HG03457 (cell line): ENCODE measurements at regions not wholly inside any gene's neighbourhood (a gene's known extent, or its start where the extent isn't known, plus 50 kb on each side); places are given as distances from the start of the nearest gene placed in this dataset.
"Not testable (repeated sequence)": the region's sequence is repeated elsewhere in the genome, so short reads cannot be mapped to it uniquely, and the experiment has no call there.

Source experiments
- ATAC-seq: cut with Tn5 transposase; IDR thresholded peaks from one replicate; pipeline ENCODE4 v1.9.1; 2021; ENCODE audit warnings: moderate number of reproducible peaks; ENCODE audit not compliant: unreplicated experiment

GRCh38 chr16:26765087-26765486 lies 301.6 kb upstream of the C16orf82 start:
- ATAC-seq: peak; percentile 69

GRCh38 chr16:26768385-26769010 lies 298.2 kb upstream of the C16orf82 start:
- no peak for ATAC-seq

GRCh38 chr16:26770547-26770946 lies 296.2 kb upstream of the C16orf82 start:
- no peak for ATAC-seq

- ATAC-seq: no peak
Observed at GRCh38 chr16:26772503-26772902, 294.2 kb upstream of the C16orf82 start.

- ATAC-seq: no peak
Observed at GRCh38 chr16:26777821-26778220, 288.9 kb upstream of the C16orf82 start.

GRCh38 chr16:26787924-26788323 lies 278.8 kb upstream of the C16orf82 start:
- ATAC-seq: no peak

GRCh38 chr16:26791169-26791568 lies 275.6 kb upstream of the C16orf82 start:
- ATAC-seq: no peak

GRCh38 chr16:26795184-26795583 lies 271.5 kb upstream of the C16orf82 start:
- ATAC-seq: no peak

- ATAC-seq: no peak
Observed at GRCh38 chr16:26801628-26802027, 265.1 kb upstream of the C16orf82 start.

GRCh38 chr16:26802440-26802839 lies 264.3 kb upstream of the C16orf82 start:
- no peak for ATAC-seq

GRCh38 chr16:26802965-26803364 lies 263.8 kb upstream of the C16orf82 start:
- no peak for ATAC-seq

GRCh38 chr16:26806657-26807056 lies 260.1 kb upstream of the C16orf82 start:
- no peak for ATAC-seq

- no peak for ATAC-seq
Observed at GRCh38 chr16:26809461-26809860, 257.3 kb upstream of the C16orf82 start.

- ATAC-seq: no peak
Observed at GRCh38 chr16:26816266-26816665, 250.5 kb upstream of the C16orf82 start.

- ATAC-seq: no peak
Observed at GRCh38 chr16:26816885-26817571, 249.7 kb upstream of the C16orf82 start.

GRCh38 chr16:26818393-26818792 lies 248.3 kb upstream of the C16orf82 start:
- no peak for ATAC-seq

GRCh38 chr16:26824469-26824868 lies 242.3 kb upstream of the C16orf82 start:
- no peak for ATAC-seq

- no peak for ATAC-seq
Observed at GRCh38 chr16:26826500-26826899, 240.2 kb upstream of the C16orf82 start.

GRCh38 chr16:26827386-26827785 lies 239.3 kb upstream of the C16orf82 start:
- no peak for ATAC-seq

GRCh38 chr16:26830428-26831127 lies 236.1 kb upstream of the C16orf82 start:
- ATAC-seq: no peak

GRCh38 chr16:26836114-26836513 lies 230.6 kb upstream of the C16orf82 start:
- not testable (repeated sequence) for ATAC-seq

- no peak for ATAC-seq
Observed at GRCh38 chr16:26838931-26839330, 227.8 kb upstream of the C16orf82 start.
